ENCODE measurements at regions not wholly inside any gene's neighbourhood (a gene's known extent, or its start where the extent isn't known, plus 50 kb on each side); places are given as distances from the start of the nearest gene placed in this dataset.

DNA sequence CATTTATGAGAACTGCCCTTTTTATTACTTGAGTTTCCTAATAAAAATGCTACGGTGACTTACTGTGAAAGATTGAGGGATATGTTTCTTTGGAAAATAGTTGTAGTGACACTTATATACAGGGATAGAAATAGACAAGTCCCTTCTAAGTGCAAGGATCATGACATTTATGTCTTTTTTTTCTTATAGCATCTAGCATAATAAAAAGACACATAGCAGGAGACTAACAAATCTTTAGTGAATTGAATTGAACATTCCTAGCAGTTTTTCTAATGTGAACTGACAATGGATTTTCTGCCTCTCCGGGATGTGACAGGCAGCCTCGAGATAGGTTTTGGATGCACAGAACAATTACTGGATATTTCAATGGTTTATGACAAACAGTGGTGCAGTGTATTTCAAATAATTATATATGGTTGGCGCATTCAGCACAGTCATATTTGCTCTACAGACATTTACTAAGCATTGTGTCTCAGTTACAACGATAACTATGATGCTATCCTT, 562.8 kb downstream of the ADCYAP1 start (continued):
- TF ChIP-seq KAT7 (CRISPR knock-in tag; IDR thresholded peaks at IDR 0.05; ENCODE audit: borderline replicate concordance) (no peak), TP53 (CRISPR knock-in tag; IDR thresholded peaks at IDR 0.05) (no peak), GABPB1 (CRISPR knock-in tag; IDR thresholded peaks at IDR 0.05) (no peak), ZNF219 (CRISPR knock-in tag; IDR thresholded peaks at IDR 0.05; ENCODE audit: borderline replicate concordance) (no peak)

GRCh38 chr18:1468550-1468949, 563.9 kb downstream of the ADCYAP1 start:
- no peaks in the 10 kb centered on the region for H3K36me3 Mint-ChIP-seq
- no peak for TF ChIP-seq ATF2 (CRISPR knock-in tag; IDR thresholded peaks at IDR 0.05; ENCODE audit: borderline replicate concordance, low read depth)
- TF ChIP-seq AFF4 (CRISPR knock-in tag; IDR thresholded peaks at IDR 0.05; ENCODE audit: borderline replicate concordance) = no peak
- no peak for TF ChIP-seq TCF7 (CRISPR knock-in tag; IDR thresholded peaks at IDR 0.05; ENCODE audit: low read depth)
- no peak for TF ChIP-seq GRHL2 (CRISPR knock-in tag; IDR thresholded peaks at IDR 0.05; ENCODE audit: insufficient replicate concordance, severe bottlenecking)
- no peak for TF ChIP-seq CREB1 (CRISPR knock-in tag; IDR thresholded peaks at IDR 0.05)
- no peak for TF ChIP-seq RELA (CRISPR knock-in tag; IDR thresholded peaks at IDR 0.05; ENCODE audit: borderline replicate concordance)
- TF ChIP-seq, protein P1, sequence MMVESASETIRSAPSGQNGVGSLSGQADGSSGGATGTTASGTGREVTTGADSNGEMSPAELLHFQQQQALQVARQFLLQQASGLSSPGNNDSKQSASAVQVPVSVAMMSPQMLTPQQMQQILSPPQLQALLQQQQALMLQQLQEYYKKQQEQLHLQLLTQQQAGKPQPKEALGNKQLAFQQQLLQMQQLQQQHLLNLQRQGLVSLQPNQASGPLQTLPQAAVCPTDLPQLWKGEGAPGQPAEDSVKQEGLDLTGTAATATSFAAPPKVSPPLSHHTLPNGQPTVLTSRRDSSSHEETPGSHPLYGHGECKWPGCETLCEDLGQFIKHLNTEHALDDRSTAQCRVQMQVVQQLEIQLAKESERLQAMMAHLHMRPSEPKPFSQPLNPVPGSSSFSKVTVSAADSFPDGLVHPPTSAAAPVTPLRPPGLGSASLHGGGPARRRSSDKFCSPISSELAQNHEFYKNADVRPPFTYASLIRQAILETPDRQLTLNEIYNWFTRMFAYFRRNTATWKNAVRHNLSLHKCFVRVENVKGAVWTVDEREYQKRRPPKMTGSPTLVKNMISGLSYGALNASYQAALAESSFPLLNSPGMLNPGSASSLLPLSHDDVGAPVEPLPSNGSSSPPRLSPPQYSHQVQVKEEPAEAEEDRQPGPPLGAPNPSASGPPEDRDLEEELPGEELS (CRISPR knock-in tag; IDR thresholded peaks at IDR 0.05) = no peak
- no peak for TF ChIP-seq NFE2L1 (CRISPR knock-in tag; IDR thresholded peaks at IDR 0.05)
- TF ChIP-seq SOX15 (CRISPR knock-in tag; IDR thresholded peaks at IDR 0.05) = no peak
- TF ChIP-seq FOXJ3 (CRISPR knock-in tag; IDR thresholded peaks at IDR 0.05; ENCODE audit: borderline replicate concordance) = no peak
- TF ChIP-seq E2F1 (CRISPR knock-in tag; IDR thresholded peaks at IDR 0.05) = no peak
- TF ChIP-seq ELF4 (CRISPR knock-in tag; IDR thresholded peaks at IDR 0.05; ENCODE audit: low read depth) = no peak
- TF ChIP-seq OVOL2 (CRISPR knock-in tag; IDR thresholded peaks at IDR 0.05; ENCODE audit: borderline replicate concordance) = no peak
- TF ChIP-seq ESRRA (CRISPR knock-in tag; IDR thresholded peaks at IDR 0.05; ENCODE audit: borderline replicate concordance) = no peak
- TF ChIP-seq TP53 (CRISPR knock-in tag; IDR thresholded peaks at IDR 0.05) = no peak
- TF ChIP-seq ERG (CRISPR knock-in tag; IDR thresholded peaks at IDR 0.05) = no peak
- TF ChIP-seq MLX (CRISPR knock-in tag; IDR thresholded peaks at IDR 0.05) = no peak
- no peak for TF ChIP-seq TEAD1 (CRISPR knock-in tag; IDR thresholded peaks at IDR 0.05)
- peaks cover 3% of the 10 kb centered on the region for H3K9me3 Mint-ChIP-seq
- peaks cover 4% of the 10 kb centered on the region; the same call in 1 of the 2 replicates for H3K27me3 Mint-ChIP-seq (ENCODE audit: low read depth)
- CTCF ChIA-PET = no interaction called here
- DNase-seq (ENCODE audit: low spot score) (no peak), ATAC-seq (no peak)
- no peak overlapping the region for H3K27ac Mint-ChIP-seq
- H3K4me3 Mint-ChIP-seq = no peak overlapping the region
- H3K4me1 Mint-ChIP-seq = no peaks in the 10 kb centered on the region
- POLR2A ChIA-PET = no interaction called here

Data from WTC11 (cell line).